Hepatocyte (in vitro differentiated cells): ENCODE measurements at regions not wholly inside any gene's neighbourhood (a gene's known extent, or its start where the extent isn't known, plus 50 kb on each side); places are given as distances from the start of the nearest gene placed in this dataset.

Source experiments
- EZH2 ChIP-seq: fragments of 200-600 bp; sonication (generic); IDR thresholded peaks from 2 replicates; pipeline ENCODE4 v1.6.1; 2016; ENCODE audit warnings: antibody characterized with exemption, mild to moderate bottlenecking, borderline replicate concordance
- TF ChIP-seq, protein P1 (sequence below): fragments of 200-600 bp; sonication (generic); IDR thresholded peaks from 2 replicates; pipeline ENCODE4 v1.5.1; 2016; ENCODE audit warnings: antibody characterized with exemption, mild to moderate bottlenecking; ENCODE audit not compliant: poor library complexity

DNA sequence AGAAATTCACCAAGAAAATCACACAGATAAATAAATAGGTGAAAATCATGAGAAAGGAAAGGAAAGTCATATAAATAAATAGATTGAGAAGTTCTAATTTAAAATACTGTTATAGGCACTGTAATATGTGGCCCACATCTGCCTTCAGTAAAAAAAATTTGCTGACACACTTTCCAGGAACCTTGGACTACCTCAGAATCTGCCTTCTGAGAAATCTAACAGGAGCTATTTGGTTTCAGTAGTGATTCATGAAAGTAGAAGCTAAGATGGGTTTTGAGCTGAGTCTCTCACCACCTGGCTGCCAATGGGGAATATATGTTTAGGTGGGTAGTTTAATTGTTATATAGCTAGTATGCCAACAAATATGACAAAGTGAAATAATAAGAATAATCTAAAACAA lies 810.0 kb downstream of the RAB28 start:
- TF ChIP-seq, protein P1, sequence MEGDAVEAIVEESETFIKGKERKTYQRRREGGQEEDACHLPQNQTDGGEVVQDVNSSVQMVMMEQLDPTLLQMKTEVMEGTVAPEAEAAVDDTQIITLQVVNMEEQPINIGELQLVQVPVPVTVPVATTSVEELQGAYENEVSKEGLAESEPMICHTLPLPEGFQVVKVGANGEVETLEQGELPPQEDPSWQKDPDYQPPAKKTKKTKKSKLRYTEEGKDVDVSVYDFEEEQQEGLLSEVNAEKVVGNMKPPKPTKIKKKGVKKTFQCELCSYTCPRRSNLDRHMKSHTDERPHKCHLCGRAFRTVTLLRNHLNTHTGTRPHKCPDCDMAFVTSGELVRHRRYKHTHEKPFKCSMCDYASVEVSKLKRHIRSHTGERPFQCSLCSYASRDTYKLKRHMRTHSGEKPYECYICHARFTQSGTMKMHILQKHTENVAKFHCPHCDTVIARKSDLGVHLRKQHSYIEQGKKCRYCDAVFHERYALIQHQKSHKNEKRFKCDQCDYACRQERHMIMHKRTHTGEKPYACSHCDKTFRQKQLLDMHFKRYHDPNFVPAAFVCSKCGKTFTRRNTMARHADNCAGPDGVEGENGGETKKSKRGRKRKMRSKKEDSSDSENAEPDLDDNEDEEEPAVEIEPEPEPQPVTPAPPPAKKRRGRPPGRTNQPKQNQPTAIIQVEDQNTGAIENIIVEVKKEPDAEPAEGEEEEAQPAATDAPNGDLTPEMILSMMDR: no peak
- TF ChIP-seq EZH2: no peak
